ENCODE measurements at regions not wholly inside any gene's neighbourhood (a gene's known extent, or its start where the extent isn't known, plus 50 kb on each side); places are given as distances from the start of the nearest gene placed in this dataset.
"Not testable (repeated sequence)": the region's sequence is repeated elsewhere in the genome, so short reads cannot be mapped to it uniquely, and the experiment has no call there.

- not testable (repeated sequence) for DNase-seq
Observed at GRCh38 chr5:130294798-130295197, 390.5 kb downstream of the CHSY3 start.

GRCh38 chr5:130290219-130290618 is 386.0 kb downstream of the CHSY3 start:
- DNase-seq = no peak

GRCh38 chr5:130289132-130290088 is 385.1 kb downstream of the CHSY3 start:
- DNase-seq = no peak

GRCh38 chr5:130287438-130287837 is 383.2 kb downstream of the CHSY3 start:
- no peak for DNase-seq

GRCh38 chr5:130286971-130287370 is 382.7 kb downstream of the CHSY3 start:
- no peak for DNase-seq

- no peak for DNase-seq
Observed at GRCh38 chr5:130282049-130282448, 377.8 kb downstream of the CHSY3 start.

GRCh38 chr5:130280528-130281217 is 376.4 kb downstream of the CHSY3 start:
- no peak for DNase-seq

- DNase-seq = no peak
Observed at GRCh38 chr5:130279386-130279785, 375.1 kb downstream of the CHSY3 start.

- no peak for DNase-seq
Observed at GRCh38 chr5:130278136-130278535, 373.9 kb downstream of the CHSY3 start.

- no peak for DNase-seq
Observed at GRCh38 chr5:130277522-130277921, 373.3 kb downstream of the CHSY3 start.

GRCh38 chr5:130277002-130277401 is 372.7 kb downstream of the CHSY3 start:
- no peak for DNase-seq

GRCh38 chr5:130272837-130273236 is 368.6 kb downstream of the CHSY3 start:
- DNase-seq = no peak

- no peak for DNase-seq
Observed at GRCh38 chr5:130270786-130271185, 366.5 kb downstream of the CHSY3 start.

- DNase-seq = no peak
Observed at GRCh38 chr5:130268489-130268888, 364.2 kb downstream of the CHSY3 start.

- DNase-seq = no peak
Observed at GRCh38 chr5:130267926-130268325, 363.7 kb downstream of the CHSY3 start.

- DNase-seq = no peak
Observed at GRCh38 chr5:130260481-130260880, 356.2 kb downstream of the CHSY3 start.

GRCh38 chr5:130251931-130252330 is 347.7 kb downstream of the CHSY3 start:
- DNase-seq = no peak

- no peak for DNase-seq
Observed at GRCh38 chr5:130243641-130244040, 339.4 kb downstream of the CHSY3 start.

- no peak for DNase-seq
Observed at GRCh38 chr5:130237721-130238120, 333.5 kb downstream of the CHSY3 start.
